ENCODE measurements at regions not wholly inside any gene's neighbourhood (a gene's known extent, or its start where the extent isn't known, plus 50 kb on each side); places are given as distances from the start of the nearest gene placed in this dataset.
A peak's percentile ranks its signal among the peaks of the same experiment; 100 is the strongest.

GRCh38 chr4:144579411-144580030 lies 66.4 kb upstream of the HHIP start:
- DNase-seq: no peak

- no peak for DNase-seq
These were observed 65.5 kb upstream of the HHIP start for GRCh38 chr4:144580430-144580829.

- no peak for DNase-seq
These were observed 63.7 kb upstream of the HHIP start for GRCh38 chr4:144582105-144582850.

- DNase-seq: no peak
These were observed 63.0 kb upstream of the HHIP start for GRCh38 chr4:144582975-144583374.

GRCh38 chr4:144583658-144584057 lies 62.3 kb upstream of the HHIP start:
- no peak for DNase-seq

- no peak for DNase-seq
These were observed 61.5 kb upstream of the HHIP start for GRCh38 chr4:144584428-144584827.

GRCh38 chr4:144589512-144589911 lies 56.4 kb upstream of the HHIP start:
- no peak for DNase-seq

GRCh38 chr4:144590020-144590419 lies 55.9 kb upstream of the HHIP start:
- DNase-seq: no peak

- DNase-seq: peak; percentile 83
These were observed 54.6 kb upstream of the HHIP start for GRCh38 chr4:144591401-144591800.

- no peak for DNase-seq
These were observed 53.7 kb upstream of the HHIP start for GRCh38 chr4:144592264-144592663.

- no peak for DNase-seq
These were observed 51.4 kb upstream of the HHIP start for GRCh38 chr4:144594471-144594986.

- no peak for DNase-seq
These were observed 50.3 kb upstream of the HHIP start for GRCh38 chr4:144595681-144596080.

Data from COR-L47 (cell line).